HUDEP-2 (cell line): ENCODE measurements at regions not wholly inside any gene's neighbourhood (a gene's known extent, or its start where the extent isn't known, plus 50 kb on each side); places are given as distances from the start of the nearest gene placed in this dataset.
"Not testable (repeated sequence)": the region's sequence is repeated elsewhere in the genome, so short reads cannot be mapped to it uniquely, and the experiment has no call there.

Experiments used
- DNase-seq, 76 experiments: peaks; one replicate each; lab custom pipeline; 2025; ENCODE audit not compliant: unreplicated experiment in 76 of 76; lab: John Stamatoyannopoulos, UW

- no peak for DNase-seq
These were observed 1221.0 kb downstream of the DSC3 start for GRCh38 chr18:29821544-29821943.

- DNase-seq, result no peak
These were observed 1231.0 kb downstream of the DSC3 start for GRCh38 chr18:29811519-29811918.

GRCh38 chr18:29780816-29781215 lies 1261.7 kb downstream of the DSC3 start:
- no peak for DNase-seq

- DNase-seq, result no peak
These were observed 1263.4 kb downstream of the DSC3 start for GRCh38 chr18:29779096-29779495.

GRCh38 chr18:29753379-29753778 lies 1289.2 kb downstream of the DSC3 start:
- no peak for DNase-seq

- no peak for DNase-seq
These were observed 1292.8 kb downstream of the DSC3 start for GRCh38 chr18:29749704-29750103.

GRCh38 chr18:29741461-29741860 lies 1301.1 kb downstream of the DSC3 start:
- DNase-seq, result no peak

- no peak for DNase-seq
These were observed 1304.9 kb downstream of the DSC3 start for GRCh38 chr18:29737620-29738019.

- DNase-seq, result no peak
These were observed 1305.4 kb downstream of the DSC3 start for GRCh38 chr18:29737190-29737589.

GRCh38 chr18:29730073-29730472 lies 1312.5 kb downstream of the DSC3 start:
- no peak for DNase-seq

- no peak for DNase-seq
These were observed 1315.9 kb downstream of the DSC3 start for GRCh38 chr18:29726646-29727045.

- not testable (repeated sequence) for DNase-seq
These were observed 1319.1 kb downstream of the DSC3 start for GRCh38 chr18:29723486-29723885.

GRCh38 chr18:29715960-29716359 lies 1326.6 kb downstream of the DSC3 start:
- not testable (repeated sequence) for DNase-seq

- DNase-seq, result no peak
These were observed 1329.8 kb downstream of the DSC3 start for GRCh38 chr18:29712785-29713184.

GRCh38 chr18:29711932-29712331 lies 1330.6 kb downstream of the DSC3 start:
- no peak for DNase-seq

GRCh38 chr18:29693334-29693733 lies 1349.2 kb downstream of the DSC3 start:
- DNase-seq, result no peak

- DNase-seq, result no peak
These were observed 1361.0 kb downstream of the DSC3 start for GRCh38 chr18:29681578-29681977.

GRCh38 chr18:29664278-29665036 lies 1378.1 kb downstream of the DSC3 start:
- DNase-seq, result no peak

GRCh38 chr18:29661924-29662323 lies 1380.6 kb downstream of the DSC3 start:
- DNase-seq, result no peak

- no peak for DNase-seq
These were observed 1381.8 kb downstream of the DSC3 start for GRCh38 chr18:29660777-29661176.

GRCh38 chr18:29653671-29654215 lies 1388.8 kb downstream of the DSC3 start:
- DNase-seq, result no peak

- DNase-seq, result no peak
These were observed 1389.7 kb downstream of the DSC3 start for GRCh38 chr18:29652797-29653196.
